IMR-90 (cell line): ENCODE measurements at regions not wholly inside any gene's neighbourhood (a gene's known extent, or its start where the extent isn't known, plus 50 kb on each side); places are given as distances from the start of the nearest gene placed in this dataset.

Experiments used
- ATAC-seq: fragments of 200-7000 bp; cut with Tn5 transposase; 2 replicates; pipeline ENCODE4 v1.9.1; 2020; ENCODE audit warnings: low read depth, mild to moderate bottlenecking, moderate library complexity
- BruUV-seq: library from RNA; stranded (reverse); fragments of 400-500 nt; replicated peaks from 2 replicates; lab custom pipeline; 2021; lab: Mats Ljungman, UMichigan
- CTCF ChIA-PET: fragments of 300-600 bp; formaldehyde crosslinking; extraction: SDS; loops from one replicate; lab custom pipeline; 2021; ENCODE audit warnings: antibody characterized with exemption; lab: Yijun Ruan, JAX
- POLR2A ChIA-PET: fragments of 300-600 bp; sonication (Branson Sonifier 250); formaldehyde crosslinking; loops from one replicate; lab custom pipeline; 2022; ENCODE audit warnings: antibody characterized with exemption; ENCODE audit not compliant: unreplicated experiment; lab: Charles Lee
- DNase-seq: peaks from one replicate; pipeline ENCODE4 v3.0.0; 2013
- H2AFZ ChIP-seq: replicated peaks from 2 replicates; pipeline ENCODE3; 2013; ENCODE audit warnings: low read length, mild to moderate bottlenecking; ENCODE audit not compliant: poor library complexity
- H2AK5ac ChIP-seq: 2 replicates; pipeline ENCODE4 v1.6.1; 2013; ENCODE audit warnings: low read depth, low read length, inconsistent platforms
- H2AK9ac ChIP-seq: replicated peaks from 2 replicates; pipeline ENCODE3; 2013; ENCODE audit warnings: mild to moderate bottlenecking, low read depth, low read length, moderate library complexity; ENCODE audit not compliant: poor library complexity
- H2BK120ac ChIP-seq: 2 replicates; pipeline ENCODE4 v1.6.1; 2013; ENCODE audit warnings: low read depth, low read length, inconsistent platforms
- H2BK15ac ChIP-seq: 3 replicates; pipeline ENCODE4 v1.6.1; 2013; ENCODE audit warnings: low read depth, low read length, inconsistent platforms
- H2BK20ac ChIP-seq: 2 replicates; pipeline ENCODE4 v1.6.1; 2013; ENCODE audit warnings: low read depth, mild to moderate bottlenecking, inconsistent platforms, low read length, moderate library complexity
- H2BK5ac ChIP-seq: 2 replicates; pipeline ENCODE4 v1.6.1; 2013; ENCODE audit warnings: mild to moderate bottlenecking, low read depth, low read length, inconsistent platforms; ENCODE audit not compliant: poor library complexity, severe bottlenecking
- H3K14ac ChIP-seq: replicated peaks from 2 replicates; pipeline ENCODE4 v1.6.1; 2013; ENCODE audit warnings: low read depth, low read length, inconsistent platforms
- H3K18ac ChIP-seq: 2 replicates; pipeline ENCODE4 v1.6.1; 2013; ENCODE audit warnings: low read depth, low read length, control low read depth
- H3K23ac ChIP-seq: 2 replicates; pipeline ENCODE4 v1.6.1; 2013; ENCODE audit warnings: low read depth, low read length, inconsistent platforms
- H3K27ac ChIP-seq: 2 replicates; pipeline ENCODE4 v1.5.1; 2013; ENCODE audit warnings: mild to moderate bottlenecking, control low read depth, low read length; ENCODE audit not compliant: insufficient read depth
- H3K27me3 ChIP-seq: 2 replicates; pipeline ENCODE4 v1.6.1; 2013; ENCODE audit warnings: low read length; ENCODE audit not compliant: control insufficient read depth, insufficient read depth
- H3K36me3 ChIP-seq: 2 replicates; pipeline ENCODE4 v1.6.1; 2013; ENCODE audit warnings: low read length, mixed read lengths; ENCODE audit not compliant: control insufficient read depth, insufficient read depth
- H3K4ac ChIP-seq: 2 replicates; pipeline ENCODE4 v1.6.1; 2013; ENCODE audit warnings: low read depth, low read length, inconsistent platforms
- H3K4me1 ChIP-seq: 2 replicates; pipeline ENCODE4 v1.6.1; 2013; ENCODE audit warnings: low read length, mixed read lengths; ENCODE audit not compliant: control insufficient read depth, insufficient read depth
- H3K4me2 ChIP-seq: 2 replicates; pipeline ENCODE4 v1.6.1; 2013; ENCODE audit warnings: low read depth, mild to moderate bottlenecking, control low read depth, low read length, moderate library complexity
- H3K4me3 ChIP-seq: 2 replicates; pipeline ENCODE4 v1.5.1; 2013; ENCODE audit warnings: low read depth, mild to moderate bottlenecking, control low read depth, low read length, moderate library complexity; ENCODE audit not compliant: insufficient read depth
- H3K56ac ChIP-seq: 2 replicates; pipeline ENCODE4 v1.6.1; 2013; ENCODE audit warnings: low read length, inconsistent platforms; ENCODE audit not compliant: insufficient read depth; ENCODE audit errors: extremely low read depth
- H3K79me1 ChIP-seq, 2 experiments: 2 replicates each; pipeline ENCODE4 v1.6.1; 2013; ENCODE audit warnings: low read length in 2 of 2, inconsistent platforms in 1 of 2, low read depth in 1 of 2
- H3K9ac ChIP-seq: 2 replicates; pipeline ENCODE4 v1.6.1; 2013; ENCODE audit warnings: low read depth, low read length, control low read depth
- H3K9me1 ChIP-seq: 2 replicates; pipeline ENCODE4 v1.6.1; 2013; ENCODE audit warnings: low read length, inconsistent platforms; ENCODE audit not compliant: insufficient read depth
- H3K9me3 ChIP-seq: 2 replicates; pipeline ENCODE4 v1.6.1; 2013; ENCODE audit warnings: low read length; ENCODE audit not compliant: control insufficient read depth, insufficient read depth
- H4K20me1 ChIP-seq: 2 replicates; pipeline ENCODE4 v1.6.1; 2013; ENCODE audit warnings: low read length, inconsistent platforms; ENCODE audit not compliant: insufficient read depth
- H4K5ac ChIP-seq: 2 replicates; pipeline ENCODE4 v1.6.1; 2013; ENCODE audit warnings: mild to moderate bottlenecking, low read depth, low read length, control low read depth
- H4K8ac ChIP-seq, 2 experiments: 2 replicates each; pipeline ENCODE4 v1.6.1; 2013; ENCODE audit warnings: low read depth in 2 of 2, low read length in 2 of 2, control low read depth in 1 of 2, inconsistent platforms in 1 of 2
- H4K91ac ChIP-seq: 2 replicates; pipeline ENCODE4 v1.6.1; 2013; ENCODE audit warnings: low read depth, low read length, inconsistent platforms; ENCODE audit not compliant: insufficient read depth
- BHLHE40 ChIP-seq: fragments of 150-350 bp; IDR thresholded peaks from 2 replicates; pipeline ENCODE4 v1.6.1; 2016; ENCODE audit warnings: mild to moderate bottlenecking, low read depth, low read length
- CEBPB ChIP-seq: IDR thresholded peaks from 2 replicates; pipeline ENCODE4 v1.6.1; 2012; ENCODE audit warnings: low read depth, low read length, improper control_type of control experiment
- CHD1 ChIP-seq: IDR thresholded peaks from 2 replicates; pipeline ENCODE4 v1.6.1; 2012; ENCODE audit warnings: low read depth, low read length, improper control_type of control experiment
- ELK1 ChIP-seq: fragments of 150-350 bp; IDR thresholded peaks from 2 replicates; pipeline ENCODE4 v1.6.1; 2016; ENCODE audit warnings: low read depth, mild to moderate bottlenecking, low read length, moderate library complexity, borderline replicate concordance
- FOS ChIP-seq: fragments of 150-350 bp; IDR thresholded peaks from 2 replicates; pipeline ENCODE4 v1.6.1; 2016; ENCODE audit warnings: low read depth, low read length
- MAFK ChIP-seq: IDR thresholded peaks from 2 replicates; pipeline ENCODE4 v1.6.1; 2012; ENCODE audit warnings: low read depth, low read length, improper control_type of control experiment
- MAZ ChIP-seq: IDR thresholded peaks from 2 replicates; pipeline ENCODE4 v1.6.1; 2012; ENCODE audit warnings: low read depth, mild to moderate bottlenecking, low read length, improper control_type of control experiment, moderate library complexity, borderline replicate concordance
- MXI1 ChIP-seq: IDR thresholded peaks from 2 replicates; pipeline ENCODE4 v1.6.1; 2012; ENCODE audit warnings: low read depth, mild to moderate bottlenecking, low read length, moderate library complexity, borderline replicate concordance
- NFE2L2 ChIP-seq: fragments of 150-350 bp; IDR thresholded peaks from 2 replicates; pipeline ENCODE4 v1.6.1; 2016; ENCODE audit warnings: low read depth, mild to moderate bottlenecking, low read length
- POLR2A ChIP-seq: IDR thresholded peaks from 2 replicates; pipeline ENCODE4 v1.6.1; 2012; ENCODE audit warnings: mild to moderate bottlenecking, low read depth, low read length
- RCOR1 ChIP-seq: IDR thresholded peaks from 2 replicates; pipeline ENCODE4 v1.6.1; 2012; ENCODE audit warnings: mild to moderate bottlenecking, low read length, improper control_type of control experiment; ENCODE audit not compliant: insufficient replicate concordance
- RFX5 ChIP-seq: IDR thresholded peaks from 2 replicates; pipeline ENCODE4 v1.8.0; 2012; ENCODE audit warnings: low read depth, mild to moderate bottlenecking, low read length, moderate library complexity
- SMC3 ChIP-seq: fragments of 150-350 bp; IDR thresholded peaks from 2 replicates; pipeline ENCODE4 v1.6.1; 2016; ENCODE audit warnings: low read depth, mild to moderate bottlenecking, antibody characterized with exemption, low read length, moderate library complexity
- USF2 ChIP-seq: fragments of 150-350 bp; IDR thresholded peaks from 2 replicates; pipeline ENCODE4 v1.6.1; 2017; ENCODE audit warnings: mild to moderate bottlenecking, antibody characterized with exemption, low read length, low read depth
- WGBS, 2 experiments: methylation state at CpG; one replicate each; pipeline versions ENCODE4 v1.1.5 to v1.1.7; 2013; ENCODE audit warnings: missing lambda C conversion rate in 2 of 2; ENCODE audit not compliant: insufficient read length in 1 of 2; ENCODE audit errors: extremely low coverage in 2 of 2; 5-methylcytosine and 5-hydroxymethylcytosine counted together
- dilution Hi-C: fragments of 300-500 bp; cut with HindIII; formaldehyde crosslinking; loops from one replicate; pipeline ENCODE4 v1.14.3; 2018; ENCODE audit warnings: low sequenced_read_pairs; ENCODE audit not compliant: unreplicated experiment
- in situ Hi-C: fragments of 300-500 bp; cut with MboI; formaldehyde crosslinking; loops from 3 replicates; pipeline ENCODE4 v1.14.3; 2019; ENCODE audit warnings: low sequenced_read_pairs, inconsistent platforms, mixed read lengths
- intact Hi-C: fragments of 100-400 bp; cut with micrococcal nuclease; formaldehyde crosslinking; loops from 2 replicates; pipeline ENCODE4 v1.10.0; 2022

- ChIA-PET CTCF (no interaction called here), POLR2A (no interaction called here)
- intact Hi-C loops, result no loop called here
- WGBS, 2 experiments, result no CpG with 5 or more reads among the region's 7 CpGs
- H3K14ac ChIP-seq, result no peak overlapping the region
- no peak overlapping the region for H2BK20ac ChIP-seq
- H2AFZ ChIP-seq, result no peak overlapping the region
- H3K4me3 ChIP-seq, result no peak overlapping the region
- H3K4ac ChIP-seq, result no peak overlapping the region
- no peaks in the 10 kb centered on the region for H3K36me3 ChIP-seq
- H4K5ac ChIP-seq, result no peak overlapping the region
- H3K56ac ChIP-seq, result no peak overlapping the region
- no peak overlapping the region for H4K8ac ChIP-seq
- no peak overlapping the region for H3K9ac ChIP-seq
- H3K18ac ChIP-seq, result no peak overlapping the region
- TF ChIP-seq NFE2L2 (no peak), POLR2A (no peak), USF2 (no peak), BHLHE40 (no peak), MAZ (no peak), FOS (no peak), CEBPB (no peak), MXI1 (no peak), ELK1 (no peak), RCOR1 (no peak), RFX5 (no peak), CHD1 (no peak), SMC3 (no peak), MAFK (no peak)
- no peak overlapping the region for H3K27ac ChIP-seq
- H3K9me3 ChIP-seq, result peaks cover under 1% of the 10 kb centered on the region
- dilution Hi-C loops, result no loop called here
- ATAC-seq (no peak), DNase-seq (no peak)
- H2BK15ac ChIP-seq, result no peak overlapping the region
- H3K9me1 ChIP-seq, result no peaks in the 10 kb centered on the region
- H4K20me1 ChIP-seq, result no peaks in the 10 kb centered on the region
- H3K79me1 ChIP-seq, result no peaks in the 10 kb centered on the region
- no peak overlapping the region for H2BK5ac ChIP-seq
- H3K23ac ChIP-seq, result no peak overlapping the region
- H4K91ac ChIP-seq, result no peak overlapping the region
- H2AK9ac ChIP-seq, result no peak overlapping the region
- no peak overlapping the region for H2AK5ac ChIP-seq
- in situ Hi-C loops, result no loop called here
- H2BK120ac ChIP-seq, result no peak overlapping the region
- H3K27me3 ChIP-seq, result no peaks in the 10 kb centered on the region
- no peak overlapping the region for H3K4me2 ChIP-seq
- no peaks in the 10 kb centered on the region for H3K4me1 ChIP-seq
- BruUV-seq, result no TSS peak
These were observed 1349.3 kb downstream of the GRIK2 start for GRCh38 chr6:102742754-102743356.
